Mesothelial cell of epicardium (in vitro differentiated cells): ENCODE measurements at regions not wholly inside any gene's neighbourhood (a gene's known extent, or its start where the extent isn't known, plus 50 kb on each side); places are given as distances from the start of the nearest gene placed in this dataset.

ENCODE experiments used
- DNase-seq, 2 experiments: peaks; one replicate each; pipeline ENCODE4 v3.0.0; 2021; ENCODE audit warnings: low spot score in 2 of 2; ENCODE audit not compliant: unreplicated experiment in 2 of 2
- H3K27ac Mint-ChIP-seq: 2 replicates; pipeline ENCODE4 v1.8.0; 2021; ENCODE audit warnings: mixed read lengths
- H3K27me3 Mint-ChIP-seq: 2 replicates; pipeline ENCODE4 v1.8.0; 2021; ENCODE audit warnings: low read depth, mixed read lengths
- H3K36me3 Mint-ChIP-seq: 2 replicates; pipeline ENCODE4 v1.8.0; 2021; ENCODE audit warnings: mixed read lengths
- H3K4me1 Mint-ChIP-seq: 2 replicates; pipeline ENCODE4 v1.8.0; 2021; ENCODE audit warnings: mixed read lengths
- H3K4me3 Mint-ChIP-seq: 2 replicates; pipeline ENCODE4 v1.8.0; 2021; ENCODE audit warnings: mild to moderate bottlenecking, moderate library complexity, mixed read lengths
- H3K9me3 Mint-ChIP-seq: 2 replicates; pipeline ENCODE4 v1.8.0; 2021; ENCODE audit warnings: mixed read lengths
- TF ChIP-seq, protein P1 (sequence below): fragments of 200-600 bp; sonication (generic); IDR thresholded peaks from one replicate; pipeline ENCODE4 v1.5.0; 2021; ENCODE audit warnings: antibody characterized with exemption; ENCODE audit not compliant: unreplicated experiment

GRCh38 chr11:86185381-86185750 is 59.2 kb upstream of the EED start:
- Mint-ChIP-seq H3K4me3 (no peak overlapping the region), H3K9me3 (no peaks in the 10 kb centered on the region), H3K4me1 (peaks cover 2% of the 10 kb centered on the region), H3K27me3 (no peaks in the 10 kb centered on the region), H3K36me3 (no peaks in the 10 kb centered on the region), H3K27ac (no peak overlapping the region)
- TF ChIP-seq, protein P1, sequence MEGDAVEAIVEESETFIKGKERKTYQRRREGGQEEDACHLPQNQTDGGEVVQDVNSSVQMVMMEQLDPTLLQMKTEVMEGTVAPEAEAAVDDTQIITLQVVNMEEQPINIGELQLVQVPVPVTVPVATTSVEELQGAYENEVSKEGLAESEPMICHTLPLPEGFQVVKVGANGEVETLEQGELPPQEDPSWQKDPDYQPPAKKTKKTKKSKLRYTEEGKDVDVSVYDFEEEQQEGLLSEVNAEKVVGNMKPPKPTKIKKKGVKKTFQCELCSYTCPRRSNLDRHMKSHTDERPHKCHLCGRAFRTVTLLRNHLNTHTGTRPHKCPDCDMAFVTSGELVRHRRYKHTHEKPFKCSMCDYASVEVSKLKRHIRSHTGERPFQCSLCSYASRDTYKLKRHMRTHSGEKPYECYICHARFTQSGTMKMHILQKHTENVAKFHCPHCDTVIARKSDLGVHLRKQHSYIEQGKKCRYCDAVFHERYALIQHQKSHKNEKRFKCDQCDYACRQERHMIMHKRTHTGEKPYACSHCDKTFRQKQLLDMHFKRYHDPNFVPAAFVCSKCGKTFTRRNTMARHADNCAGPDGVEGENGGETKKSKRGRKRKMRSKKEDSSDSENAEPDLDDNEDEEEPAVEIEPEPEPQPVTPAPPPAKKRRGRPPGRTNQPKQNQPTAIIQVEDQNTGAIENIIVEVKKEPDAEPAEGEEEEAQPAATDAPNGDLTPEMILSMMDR = no peak
- DNase-seq = no peak

DNA sequence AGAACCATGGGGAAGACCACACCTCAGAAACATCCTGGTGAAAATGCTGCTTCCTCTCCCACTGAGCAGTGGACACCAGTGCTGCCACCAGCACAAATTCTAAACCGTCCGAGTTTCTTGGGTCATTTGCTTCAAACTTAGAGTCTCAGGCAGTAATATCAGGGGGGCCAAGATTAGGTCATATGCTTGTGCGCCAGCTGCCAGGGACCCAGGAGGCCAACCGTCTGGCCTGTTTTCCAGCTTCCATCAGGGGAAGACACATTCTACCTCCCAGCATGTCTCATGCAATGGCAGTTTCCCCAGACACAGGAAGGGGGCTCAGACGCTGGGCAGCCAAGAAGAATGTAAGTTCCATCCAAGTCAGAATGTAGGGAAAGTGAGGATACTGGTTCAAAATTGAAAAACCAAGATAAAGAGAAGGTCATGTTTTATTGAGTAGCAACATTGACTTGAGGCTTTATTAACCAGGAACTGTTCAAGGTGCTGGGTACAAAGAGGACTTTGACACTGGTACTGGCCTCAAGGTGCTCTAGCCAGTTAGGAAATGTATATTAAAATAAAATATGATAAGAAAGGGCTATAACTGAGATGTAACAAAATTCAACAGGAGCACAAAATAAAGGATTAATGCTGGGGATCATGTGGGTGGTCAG is 59.7 kb upstream of the EED start:
- Mint-ChIP-seq H3K27me3 (no peaks in the 10 kb centered on the region), H3K27ac (no peak overlapping the region), H3K36me3 (no peaks in the 10 kb centered on the region), H3K9me3 (no peaks in the 10 kb centered on the region), H3K4me1 (peaks cover 2% of the 10 kb centered on the region), H3K4me3 (no peak overlapping the region)
- no peak for DNase-seq
- TF ChIP-seq, protein P1 = no peak

- Mint-ChIP-seq H3K4me3 (no peak overlapping the region), H3K9me3 (peaks cover 4% of the 10 kb centered on the region), H3K4me1 (peaks cover 2% of the 10 kb centered on the region), H3K27ac (no peak overlapping the region), H3K27me3 (no peaks in the 10 kb centered on the region), H3K36me3 (no peaks in the 10 kb centered on the region)
- no peak for DNase-seq
- TF ChIP-seq, protein P1 = no peak
Measured at GRCh38 chr11:86183694-86184093, 60.9 kb upstream of the EED start.

- Mint-ChIP-seq H3K36me3 (no peaks in the 10 kb centered on the region), H3K27ac (no peak overlapping the region), H3K4me3 (no peak overlapping the region), H3K9me3 (peaks cover 4% of the 10 kb centered on the region), H3K4me1 (peaks cover 2% of the 10 kb centered on the region), H3K27me3 (no peaks in the 10 kb centered on the region)
- DNase-seq = no peak
- TF ChIP-seq, protein P1 = no peak
Measured at GRCh38 chr11:86182976-86183584, 61.5 kb upstream of the EED start.

DNA sequence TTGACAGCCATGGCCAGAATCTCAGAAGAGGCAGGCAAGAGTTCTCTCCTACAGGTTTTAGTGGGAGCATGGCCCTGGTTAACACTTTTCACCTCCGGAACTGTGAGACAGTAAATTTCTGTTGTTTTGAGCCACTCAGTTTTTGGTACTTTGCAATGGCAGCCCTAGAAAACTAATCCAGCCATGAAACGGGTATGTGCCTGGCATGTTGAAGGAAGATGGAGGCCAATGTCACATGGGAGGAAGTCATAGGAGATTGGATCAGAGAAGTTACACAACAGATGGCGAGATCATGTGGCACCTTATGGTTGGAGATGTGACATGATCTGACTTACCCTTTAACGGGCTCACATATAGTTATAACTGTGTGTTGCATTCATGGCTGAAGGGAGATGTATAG is 63.2 kb upstream of the EED start:
- peaks cover 2% of the 10 kb centered on the region for H3K4me1 Mint-ChIP-seq
- no peak overlapping the region for H3K4me3 Mint-ChIP-seq
- DNase-seq = no peak
- H3K36me3 Mint-ChIP-seq = no peaks in the 10 kb centered on the region
- H3K9me3 Mint-ChIP-seq = peaks cover 4% of the 10 kb centered on the region
- TF ChIP-seq, protein P1 = no peak
- H3K27me3 Mint-ChIP-seq = no peaks in the 10 kb centered on the region
- no peak overlapping the region for H3K27ac Mint-ChIP-seq
